CD4-positive, alpha-beta memory T cell (primary cell): ENCODE measurements at regions not wholly inside any gene's neighbourhood (a gene's known extent, or its start where the extent isn't known, plus 50 kb on each side); places are given as distances from the start of the nearest gene placed in this dataset.

Experiments used
- CTCF ChIA-PET: fragments of 350-600 bp; sonication (Branson Sonifier 250); formaldehyde crosslinking; loops from one replicate; lab custom pipeline; 2021; ENCODE audit warnings: inconsistent platforms; ENCODE audit not compliant: partially characterized antibody; lab: Charles Lee
- POLR2A ChIA-PET: fragments of 350-600 bp; sonication (Branson Sonifier 250); formaldehyde crosslinking; loops from one replicate; lab custom pipeline; 2021; ENCODE audit not compliant: partially characterized antibody; lab: Charles Lee
- DNase-seq, 5 donors: peaks; one replicate each; pipeline versions ENCODE4 v3.0.0 to v3.0.0-alpha.2; 2020 to 2022; ENCODE audit warnings: mixed read lengths in 1 of 5
- H3K27ac ChIP-seq: one replicate; pipeline ENCODE4 v1.7.0; 2013; ENCODE audit warnings: low read depth, low read length
- H3K27me3 ChIP-seq: 2 replicates; pipeline ENCODE4 v1.7.0; 2013; ENCODE audit warnings: mild to moderate bottlenecking, low read length, moderate library complexity; ENCODE audit not compliant: insufficient read depth
- H3K36me3 ChIP-seq: 2 replicates; pipeline ENCODE4 v1.7.0; 2013; ENCODE audit warnings: mild to moderate bottlenecking, low read length, moderate library complexity; ENCODE audit not compliant: insufficient read depth
- H3K4me1 ChIP-seq: 2 replicates; pipeline ENCODE4 v1.7.0; 2013; ENCODE audit warnings: mild to moderate bottlenecking, low read length, moderate library complexity; ENCODE audit not compliant: insufficient read depth
- H3K4me3 ChIP-seq, 2 donors: one replicate each; pipeline ENCODE4 v1.7.0; 2013; ENCODE audit warnings: low read length in 2 of 2, mild to moderate bottlenecking in 1 of 2
- H3K9me3 ChIP-seq, 2 donors: one replicate each; pipeline ENCODE4 v1.7.0; 2013; ENCODE audit warnings: low read length in 2 of 2, control low read depth in 1 of 2; ENCODE audit not compliant: control insufficient read depth in 1 of 2
- H3K27ac Mint-ChIP-seq, 7 donors: one replicate each; pipeline ENCODE4 v1.8.0; 2020 to 2021; ENCODE audit warnings: mixed read lengths in 7 of 7, mild to moderate bottlenecking in 6 of 7, inconsistent platforms in 3 of 7, moderate library complexity in 3 of 7
- H3K27me3 Mint-ChIP-seq, 2 donors: one replicate each; pipeline ENCODE4 v1.8.0; 2020 to 2021; ENCODE audit warnings: mixed read lengths in 2 of 2
- H3K36me3 Mint-ChIP-seq, 2 donors: one replicate each; pipeline ENCODE4 v1.8.0; 2020 to 2021; ENCODE audit warnings: mixed read lengths in 2 of 2, inconsistent platforms in 1 of 2, mild to moderate bottlenecking in 1 of 2
- H3K4me1 Mint-ChIP-seq, 4 donors: one replicate each; pipeline ENCODE4 v1.8.0; 2020 to 2021; ENCODE audit warnings: mixed read lengths in 4 of 4, mild to moderate bottlenecking in 1 of 4
- H3K4me3 Mint-ChIP-seq, 8 donors: one replicate each; pipeline ENCODE4 v1.8.0; 2020 to 2021; ENCODE audit warnings: mixed read lengths in 8 of 8, mild to moderate bottlenecking in 7 of 8, moderate library complexity in 6 of 8, inconsistent platforms in 3 of 8
- H3K9me3 Mint-ChIP-seq, 8 donors: one replicate each; pipeline ENCODE4 v1.8.0; 2020 to 2021; ENCODE audit warnings: mixed read lengths in 8 of 8, mild to moderate bottlenecking in 5 of 8, inconsistent platforms in 3 of 8, moderate library complexity in 1 of 8
- intact Hi-C: fragments of 100-400 bp; cut with micrococcal nuclease; formaldehyde crosslinking; loops from one replicate; pipeline ENCODE4 v1.15.1; 2023

GRCh38 chr2:126437016-126437415, 218.9 kb upstream of the GYPC start:
- Histone ChIP-seq H3K4me1 (no peaks in the 10 kb centered on the region), H3K27me3 (no peaks in the 10 kb centered on the region), H3K9me3 (no peaks in the 10 kb centered on the region), H3K27ac (no peak overlapping the region), H3K4me3 (no peak overlapping the region), H3K36me3 (no peaks in the 10 kb centered on the region)
- ChIA-PET CTCF (no interaction called here), POLR2A (no interaction called here)
- Mint-ChIP-seq H3K9me3 (peaks cover 0 to 2% (median 0%) of the 10 kb centered on the region in 8 donors), H3K4me1 (no peaks in the 10 kb centered on the region), H3K27ac (no peak overlapping the region), H3K27me3 (peaks cover 1 to 7% of the 10 kb centered on the region in 2 donors), H3K4me3 (no peak overlapping the region), H3K36me3 (no peaks in the 10 kb centered on the region)
- intact Hi-C loops = no loop called here
- DNase-seq = no peak

- POLR2A ChIA-PET = no interaction called here
- Histone ChIP-seq H3K27ac (no peak overlapping the region), H3K4me1 (no peaks in the 10 kb centered on the region), H3K4me3 (no peak overlapping the region), H3K9me3 (no peaks in the 10 kb centered on the region), H3K27me3 (no peaks in the 10 kb centered on the region), H3K36me3 (no peaks in the 10 kb centered on the region)
- no peak for DNase-seq
- no peak overlapping the region for H3K27ac Mint-ChIP-seq
- intact Hi-C loops = no loop called here
- H3K4me1 Mint-ChIP-seq = peaks cover 0 to 4% (median 3%) of the 10 kb centered on the region in 4 donors
- H3K4me3 Mint-ChIP-seq = no peak overlapping the region
- peaks cover 0 to 3% (median 0%) of the 10 kb centered on the region in 8 donors for H3K9me3 Mint-ChIP-seq
- H3K36me3 Mint-ChIP-seq = no peaks in the 10 kb centered on the region
- peaks cover 1 to 2% of the 10 kb centered on the region in 2 donors for H3K27me3 Mint-ChIP-seq
- CTCF ChIA-PET = no interaction called here
These were observed 211.4 kb upstream of the GYPC start for GRCh38 chr2:126444512-126444911.

- no peaks in the 10 kb centered on the region for H3K4me1 ChIP-seq
- peaks cover 0 to 4% (median 3%) of the 10 kb centered on the region in 4 donors for H3K4me1 Mint-ChIP-seq
- no peak overlapping the region for H3K27ac ChIP-seq
- H3K27ac Mint-ChIP-seq = no peak overlapping the region
- no peaks in the 10 kb centered on the region for H3K27me3 ChIP-seq
- no peaks in the 10 kb centered on the region for H3K9me3 ChIP-seq
- H3K36me3 Mint-ChIP-seq = no peaks in the 10 kb centered on the region
- intact Hi-C loops = no loop called here
- POLR2A ChIA-PET = no interaction called here
- H3K9me3 Mint-ChIP-seq = peaks cover 0 to 3% (median 0%) of the 10 kb centered on the region in 8 donors
- peaks cover 0 to 1% of the 10 kb centered on the region in 2 donors for H3K27me3 Mint-ChIP-seq
- no peak for DNase-seq
- no peaks in the 10 kb centered on the region for H3K36me3 ChIP-seq
- no peak overlapping the region for H3K4me3 ChIP-seq
- no peak overlapping the region for H3K4me3 Mint-ChIP-seq
- CTCF ChIA-PET = no interaction called here
These were observed 209.8 kb upstream of the GYPC start for GRCh38 chr2:126446106-126446695.

GRCh38 chr2:126448611-126449010, 207.3 kb upstream of the GYPC start:
- H3K4me3 ChIP-seq = no peak overlapping the region
- Mint-ChIP-seq H3K36me3 (no peaks in the 10 kb centered on the region), H3K9me3 (no peaks in the 10 kb centered on the region), H3K4me1 (peaks cover 0 to 4% (median 3%) of the 10 kb centered on the region in 4 donors), H3K4me3 (peak overlapping the region in 1 of 8 donors; percentile 4), H3K27me3 (no peaks in the 10 kb centered on the region), H3K27ac (peak overlapping the region in 2 of 7 donors; percentile 24 to 65)
- intact Hi-C loops = no loop called here
- no peaks in the 10 kb centered on the region for H3K9me3 ChIP-seq
- no peak overlapping the region for H3K27ac ChIP-seq
- H3K4me1 ChIP-seq = no peaks in the 10 kb centered on the region
- no peaks in the 10 kb centered on the region for H3K36me3 ChIP-seq
- no peak for DNase-seq
- H3K27me3 ChIP-seq = no peaks in the 10 kb centered on the region
- POLR2A ChIA-PET = no interaction called here
- CTCF ChIA-PET = no interaction called here

GRCh38 chr2:126449677-126450076, 206.3 kb upstream of the GYPC start:
- intact Hi-C loops = no loop called here
- Histone ChIP-seq H3K27ac (no peak overlapping the region), H3K27me3 (no peaks in the 10 kb centered on the region), H3K9me3 (no peaks in the 10 kb centered on the region), H3K4me1 (no peaks in the 10 kb centered on the region), H3K36me3 (no peaks in the 10 kb centered on the region), H3K4me3 (no peak overlapping the region)
- Mint-ChIP-seq H3K27ac (no peak overlapping the region), H3K27me3 (peaks cover 0 to 2% of the 10 kb centered on the region in 2 donors), H3K36me3 (no peaks in the 10 kb centered on the region), H3K4me1 (peaks cover 0 to 4% (median 3%) of the 10 kb centered on the region in 4 donors), H3K4me3 (no peak overlapping the region), H3K9me3 (no peaks in the 10 kb centered on the region)
- no peak for DNase-seq
- POLR2A ChIA-PET = no interaction called here
- CTCF ChIA-PET = no interaction called here

GRCh38 chr2:126463892-126464674, 191.9 kb upstream of the GYPC start:
- CTCF ChIA-PET = no interaction called here
- no peak overlapping the region for H3K27ac Mint-ChIP-seq

GRCh38 chr2:126467367-126468054, 188.4 kb upstream of the GYPC start:
- Mint-ChIP-seq H3K9me3 (peaks cover 0 to 3% (median 0%) of the 10 kb centered on the region in 8 donors), H3K4me1 (peaks cover 0 to 9% (median 1%) of the 10 kb centered on the region in 4 donors), H3K36me3 (no peaks in the 10 kb centered on the region), H3K27ac (peak overlapping the region in 1 of 7 donors; percentile 36), H3K27me3 (peaks cover 3 to 5% of the 10 kb centered on the region in 2 donors), H3K4me3 (peak overlapping the region in 1 of 8 donors; percentile 10)
- H3K4me1 ChIP-seq = no peaks in the 10 kb centered on the region
- H3K9me3 ChIP-seq = no peaks in the 10 kb centered on the region
- H3K36me3 ChIP-seq = no peaks in the 10 kb centered on the region
- DNase-seq = no peak
- ChIA-PET CTCF (interaction anchor here (0.8 kb wide), 1 partner anchor 8 kb away, joined by 3 read pairs; no protein-coding TSS in a partner anchor), POLR2A (no interaction called here)
- no peak overlapping the region for H3K27ac ChIP-seq
- intact Hi-C loops = no loop called here
- no peak overlapping the region for H3K4me3 ChIP-seq
- H3K27me3 ChIP-seq = peaks cover 3% of the 10 kb centered on the region

More at GRCh38 chr2:126463892-126464674, 191.9 kb upstream of the GYPC start:
- no peak overlapping the region for H3K4me3 Mint-ChIP-seq
- peaks cover 0 to 8% (median 1%) of the 10 kb centered on the region in 4 donors for H3K4me1 Mint-ChIP-seq
- intact Hi-C loops = no loop called here
- Histone ChIP-seq H3K27ac (no peak overlapping the region), H3K4me3 (no peak overlapping the region), H3K27me3 (peaks cover 3% of the 10 kb centered on the region), H3K36me3 (no peaks in the 10 kb centered on the region), H3K9me3 (no peaks in the 10 kb centered on the region), H3K4me1 (no peaks in the 10 kb centered on the region)
- H3K9me3 Mint-ChIP-seq = peaks cover 0 to 3% (median 0%) of the 10 kb centered on the region in 8 donors
- H3K36me3 Mint-ChIP-seq = no peaks in the 10 kb centered on the region
- no peak for DNase-seq
- H3K27me3 Mint-ChIP-seq = peaks cover 1 to 4% of the 10 kb centered on the region in 2 donors
- POLR2A ChIA-PET = no interaction called here
